HG03439 (cell line): ENCODE measurements at regions not wholly inside any gene's neighbourhood (a gene's known extent, or its start where the extent isn't known, plus 50 kb on each side); places are given as distances from the start of the nearest gene placed in this dataset.
"Not testable (repeated sequence)": the region's sequence is repeated elsewhere in the genome, so short reads cannot be mapped to it uniquely, and the experiment has no call there.

Experiments used
- ATAC-seq: cut with Tn5 transposase; IDR thresholded peaks from one replicate; pipeline ENCODE4 v1.9.1; 2021; ENCODE audit warnings: mild to moderate bottlenecking, moderate library complexity; ENCODE audit not compliant: unreplicated experiment

DNA sequence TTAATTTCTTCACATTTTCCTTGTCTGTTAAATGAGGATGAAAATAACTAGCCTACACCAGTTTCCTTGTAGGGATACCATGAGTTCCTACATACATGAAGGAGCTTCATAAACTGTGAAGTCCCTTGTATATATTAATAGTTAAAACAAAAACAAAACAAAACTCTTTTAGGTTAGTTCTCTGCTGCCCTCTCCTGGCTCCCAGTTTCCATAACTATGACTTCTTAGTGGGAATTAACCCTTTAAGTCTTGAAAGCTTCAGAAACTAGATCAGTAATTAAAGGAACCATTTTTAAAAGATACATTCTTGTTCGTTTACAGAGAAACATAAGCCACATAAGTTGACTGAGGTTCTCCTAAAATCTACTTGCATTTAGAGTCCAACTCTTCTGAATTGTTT, 500.0 kb upstream of the C9orf72 start:
- ATAC-seq, result no peak

DNA sequence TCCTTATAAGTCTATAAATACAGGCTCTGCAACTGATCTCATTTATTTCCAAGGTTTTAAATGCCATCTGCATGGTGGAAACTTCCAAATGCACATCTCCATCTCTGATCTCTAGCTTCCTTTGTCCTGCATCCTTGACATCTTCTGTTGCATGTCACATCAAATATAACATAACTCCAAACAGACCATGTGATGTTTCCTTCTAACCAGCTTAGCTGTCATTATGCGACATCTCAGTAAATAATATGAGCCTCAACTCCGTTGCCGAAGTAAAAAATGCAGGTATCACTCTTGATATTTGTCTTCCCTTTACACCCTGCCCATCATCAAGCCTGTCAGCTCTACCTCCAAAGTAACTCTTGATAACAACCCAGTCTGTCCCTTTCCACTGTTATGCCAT, 506.4 kb upstream of the C9orf72 start:
- ATAC-seq, result no peak

DNA sequence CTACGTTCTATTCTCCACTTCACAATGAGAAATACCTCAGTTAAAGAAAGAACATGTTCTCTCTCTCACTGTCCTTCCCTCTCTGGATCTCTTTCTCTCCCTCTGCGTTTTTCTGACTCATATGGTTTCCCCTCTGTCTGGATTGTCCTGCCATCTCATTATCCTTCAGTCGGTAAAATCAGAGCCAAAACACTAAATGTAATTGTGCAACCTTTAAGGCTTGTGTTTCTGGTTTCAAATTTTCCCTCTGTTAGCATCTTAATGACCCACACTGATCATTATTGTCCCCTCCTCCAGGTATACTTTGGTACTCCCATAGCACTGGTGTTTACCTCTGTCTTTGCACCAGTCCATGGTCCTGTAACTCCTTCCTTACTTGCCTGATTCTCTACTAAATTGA, 509.4 kb upstream of the C9orf72 start:
- no peak for ATAC-seq

DNA sequence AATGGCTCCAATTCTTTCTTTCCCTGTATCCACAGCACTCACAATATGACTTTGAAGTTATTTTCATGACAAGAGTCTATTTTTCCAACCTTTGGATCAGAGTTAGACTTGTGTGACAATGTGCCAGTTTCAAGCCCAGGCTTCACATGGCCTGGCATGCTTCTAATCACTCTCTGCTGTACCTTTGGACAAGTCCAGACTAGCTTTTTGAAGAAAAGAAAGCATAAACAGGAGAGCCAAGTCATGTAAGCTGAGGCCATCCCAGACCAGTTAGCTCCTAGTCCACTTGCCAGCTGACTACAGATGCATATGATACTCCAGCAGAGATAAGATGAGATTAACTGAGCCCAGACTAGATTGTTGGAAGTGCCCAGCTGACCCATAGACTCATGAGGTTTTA, 513.6 kb upstream of the C9orf72 start:
- no peak for ATAC-seq

DNA sequence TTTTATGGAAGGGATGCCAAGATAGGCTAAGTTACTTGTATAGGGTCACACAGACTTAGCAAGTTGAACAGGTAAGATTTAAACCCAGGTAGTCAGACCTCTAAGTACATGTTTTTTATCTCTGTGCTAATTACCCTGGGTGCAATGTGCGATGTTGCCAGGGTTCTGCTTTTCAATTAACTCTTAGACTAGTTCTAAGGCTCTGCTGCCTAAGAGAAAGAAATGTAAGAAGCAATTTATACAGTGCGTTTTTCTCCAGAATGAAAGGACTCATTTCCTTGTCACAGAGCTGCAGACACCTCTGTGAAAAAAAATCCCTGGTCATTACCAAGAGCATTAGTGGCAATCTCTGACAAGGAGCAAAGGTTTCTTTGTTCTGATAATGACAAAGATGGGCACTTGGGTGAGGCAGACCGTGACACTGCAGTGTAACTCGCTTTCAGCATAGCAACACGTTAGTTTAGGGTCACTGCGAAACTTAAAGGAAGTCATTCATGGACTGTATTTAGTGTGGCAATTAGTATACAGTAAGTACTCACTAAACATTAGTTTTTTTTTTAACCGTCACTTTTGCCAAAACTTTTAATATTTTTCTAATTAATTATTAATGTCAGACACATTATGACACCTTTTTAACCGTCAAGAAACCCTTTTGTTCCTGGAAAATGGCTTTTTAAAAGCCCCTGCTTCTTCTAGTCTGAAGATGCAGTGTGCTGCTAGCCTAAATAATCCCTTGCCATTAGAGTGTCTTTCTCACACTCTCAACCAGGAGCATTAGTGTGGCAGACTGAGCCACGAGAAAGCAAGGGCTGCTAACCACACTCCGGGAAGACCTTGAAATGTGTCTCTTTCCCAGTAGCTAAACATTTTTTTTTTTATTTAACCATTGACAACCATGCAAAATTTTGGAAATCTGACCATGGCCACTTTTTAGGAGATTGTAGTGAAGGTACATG, 520.0 kb upstream of the C9orf72 start:
- no peak for ATAC-seq

DNA sequence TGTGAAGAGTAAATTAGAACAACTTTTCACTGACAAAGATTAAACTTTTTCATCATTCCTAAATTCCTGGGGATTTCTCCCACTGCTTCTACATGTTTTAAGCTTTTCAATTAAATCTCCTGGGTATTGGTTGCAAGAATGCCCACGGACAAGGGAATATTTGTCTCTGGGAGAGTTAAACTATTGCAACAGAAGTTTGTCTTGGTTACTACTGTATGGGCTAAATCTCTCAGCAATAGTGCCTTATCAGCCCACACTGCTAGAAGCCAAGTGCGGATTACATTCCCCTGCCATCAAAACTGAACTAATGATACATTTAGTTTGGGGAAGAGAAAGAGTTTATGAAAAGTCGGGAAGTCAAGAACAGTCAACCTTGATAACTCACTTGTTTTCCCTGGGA, 528.2 kb upstream of the C9orf72 start:
- no peak for ATAC-seq

DNA sequence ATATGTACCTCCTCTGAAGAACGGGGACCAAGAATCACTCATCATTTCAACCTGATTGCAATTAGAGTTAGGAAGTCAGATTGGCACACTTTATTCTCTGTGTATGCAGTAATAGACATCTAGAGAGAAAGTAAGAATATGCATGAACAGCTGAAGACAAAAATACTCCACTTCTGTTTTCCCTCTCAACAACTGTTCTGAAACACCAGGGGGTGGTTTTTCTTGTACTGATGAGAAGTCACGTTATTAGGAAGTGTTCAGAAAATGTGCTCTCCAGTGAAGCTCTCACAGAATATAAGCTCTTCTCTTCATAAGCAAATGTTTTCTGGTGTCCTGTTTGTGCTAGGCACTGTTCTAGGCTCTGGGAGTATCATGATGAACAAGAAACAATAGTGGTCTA, 531.7 kb upstream of the C9orf72 start:
- ATAC-seq, result no peak

DNA sequence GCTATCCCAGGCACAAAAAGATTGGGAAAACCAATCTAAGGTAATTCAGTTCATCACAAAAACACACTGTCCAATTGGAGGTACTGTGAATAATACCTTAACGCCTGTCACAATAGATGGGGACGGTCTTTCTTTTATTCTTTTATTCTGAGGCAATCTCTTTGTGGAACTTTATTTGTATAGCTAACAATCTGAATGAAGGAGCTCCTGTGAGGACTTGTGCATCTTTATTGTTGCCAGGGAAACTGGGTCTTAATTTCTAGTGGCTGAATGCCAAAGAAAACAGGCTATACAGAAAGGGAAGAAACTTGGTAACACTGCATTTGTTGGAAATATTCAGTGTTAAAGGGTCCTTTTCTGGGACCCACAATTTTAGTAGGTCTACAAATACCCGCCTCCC, 546.9 kb upstream of the C9orf72 start:
- ATAC-seq, result no peak

DNA sequence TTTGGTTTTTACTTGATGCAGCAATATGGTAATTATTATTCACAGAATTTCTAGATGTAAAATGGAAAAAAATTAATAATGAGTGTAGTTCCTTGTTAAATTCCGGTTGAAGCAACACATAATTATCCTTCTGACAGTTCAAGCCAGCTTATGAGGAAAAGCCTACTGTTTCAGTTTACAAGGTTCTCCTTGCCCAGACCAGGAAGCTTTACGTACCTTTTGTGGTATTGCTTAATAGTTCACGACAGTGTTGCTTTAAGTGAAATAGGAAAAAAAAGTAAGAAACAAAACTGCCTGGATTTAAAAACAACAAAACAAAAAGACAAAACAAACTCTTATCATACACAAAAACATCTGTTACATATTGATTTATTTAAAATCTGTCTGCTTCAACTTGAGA, 547.3 kb upstream of the C9orf72 start:
- no peak for ATAC-seq

DNA sequence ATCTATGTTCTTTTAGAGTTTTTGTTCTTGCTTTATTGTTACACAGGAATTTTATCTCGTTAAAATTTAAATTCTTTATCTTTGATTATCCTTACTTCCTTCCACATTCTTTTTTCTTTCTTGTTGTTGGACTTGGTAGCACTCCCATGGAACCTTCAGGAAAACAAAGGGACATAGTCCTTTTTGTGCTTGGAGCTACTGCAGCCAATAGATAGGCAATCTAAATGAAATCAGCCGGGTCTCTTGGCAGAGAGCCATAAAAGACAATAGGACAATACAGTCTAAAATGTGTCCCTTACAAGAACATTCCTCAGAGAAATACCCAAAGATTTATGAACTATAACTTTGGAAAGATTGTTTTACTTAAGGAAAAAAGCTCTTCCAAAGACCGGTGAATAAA, 548.1 kb upstream of the C9orf72 start:
- ATAC-seq, result no peak

DNA sequence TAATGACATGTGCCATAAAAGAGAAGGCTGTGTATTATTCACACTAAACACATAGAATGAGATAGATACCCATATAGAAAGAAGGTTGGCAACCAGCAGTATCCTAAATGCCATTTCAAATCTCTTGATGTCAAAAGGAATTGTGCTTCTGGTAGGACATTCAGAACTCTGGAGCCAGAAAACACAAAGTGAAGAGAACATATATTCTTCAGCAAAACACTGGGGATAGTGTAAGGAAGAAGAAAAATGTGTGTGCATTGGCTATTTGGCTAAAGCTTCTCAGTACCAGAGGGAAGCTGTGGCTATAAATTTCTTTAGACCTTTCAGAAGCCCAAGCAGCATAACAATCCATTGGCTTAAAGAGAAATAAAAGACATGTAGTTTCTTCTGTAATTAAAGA, 551.6 kb upstream of the C9orf72 start:
- ATAC-seq, result no peak

DNA sequence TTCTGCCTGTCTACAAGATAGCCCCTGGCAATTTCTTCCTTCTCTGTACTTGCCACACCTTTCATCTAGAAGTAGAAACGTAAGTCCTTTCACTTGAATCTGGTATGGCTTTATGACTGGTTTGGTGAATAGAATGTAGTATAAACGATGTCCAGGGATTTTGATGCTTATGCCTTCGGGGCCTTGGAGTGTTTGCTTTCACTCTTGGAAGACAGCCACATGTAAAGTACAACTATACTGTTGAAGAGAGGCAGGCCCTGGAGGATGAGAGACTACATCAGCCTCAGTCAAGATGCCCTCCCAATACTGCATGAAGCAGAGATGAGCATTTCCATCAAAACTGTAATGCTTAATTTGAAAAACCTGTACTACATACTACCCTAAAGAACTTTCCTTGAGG, 553.8 kb upstream of the C9orf72 start:
- ATAC-seq, result no peak

DNA sequence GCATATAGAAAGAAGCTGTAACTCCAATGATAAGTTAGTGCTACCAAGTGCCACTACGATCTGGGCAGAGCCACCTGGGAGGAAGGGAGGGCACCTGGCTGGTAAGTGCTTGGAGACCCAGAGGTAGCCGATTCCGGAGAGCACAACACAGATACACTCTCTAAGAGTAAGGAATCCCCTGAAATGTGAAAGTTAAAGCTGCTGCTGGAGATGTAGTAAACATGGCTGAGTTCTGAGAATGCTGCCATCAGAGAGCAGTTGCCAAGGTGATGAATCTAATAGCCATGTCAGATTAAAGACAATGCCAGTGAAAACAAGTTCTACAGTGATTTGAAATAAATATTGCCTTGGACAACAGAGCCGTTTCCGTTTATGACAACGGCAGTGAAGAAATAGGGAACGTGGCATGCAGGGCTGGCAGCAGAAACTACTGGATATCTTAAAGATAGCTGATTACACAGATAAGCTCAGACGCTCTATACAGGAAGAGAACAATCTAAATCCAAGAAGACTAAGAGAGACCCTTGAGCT, 561.2 kb upstream of the C9orf72 start:
- ATAC-seq, result no peak

DNA sequence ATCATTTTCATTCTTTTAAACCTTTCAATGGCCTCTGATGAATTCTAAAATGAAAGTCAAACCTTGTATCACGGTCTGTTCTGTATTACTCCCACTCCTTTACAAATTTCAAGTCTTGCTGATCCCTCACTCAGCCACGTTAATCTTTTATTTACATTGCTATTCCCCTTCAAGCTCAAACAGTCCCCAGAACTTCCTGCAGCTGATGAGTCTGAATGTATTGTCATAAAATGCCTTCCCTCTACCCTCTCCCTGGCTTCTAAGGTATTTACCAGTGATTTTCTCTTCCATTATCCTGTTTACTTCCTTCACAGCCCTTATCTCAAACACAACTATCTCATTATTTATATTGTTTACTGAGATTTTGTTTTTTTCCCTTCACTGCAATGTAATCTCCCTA, 562.3 kb upstream of the C9orf72 start:
- ATAC-seq, result no peak

DNA sequence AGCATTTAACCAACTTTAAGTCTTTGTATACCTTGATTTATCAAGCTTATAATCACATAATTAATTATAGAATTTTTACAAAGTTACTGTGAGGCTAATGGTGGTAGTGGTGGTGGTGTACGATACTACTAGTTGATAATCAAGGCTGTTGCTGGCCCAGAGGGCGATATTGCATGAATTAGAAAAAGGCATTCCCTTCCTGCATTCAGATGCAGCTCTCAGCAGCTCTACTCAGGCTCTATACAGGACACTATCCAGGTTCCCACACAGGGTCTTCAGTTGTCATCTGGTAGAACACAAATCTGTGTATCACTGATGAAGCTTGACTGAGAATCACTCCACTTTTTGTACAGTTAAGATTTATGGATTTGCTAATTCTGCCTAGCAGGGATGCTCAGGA, 562.8 kb upstream of the C9orf72 start:
- ATAC-seq, result no peak

DNA sequence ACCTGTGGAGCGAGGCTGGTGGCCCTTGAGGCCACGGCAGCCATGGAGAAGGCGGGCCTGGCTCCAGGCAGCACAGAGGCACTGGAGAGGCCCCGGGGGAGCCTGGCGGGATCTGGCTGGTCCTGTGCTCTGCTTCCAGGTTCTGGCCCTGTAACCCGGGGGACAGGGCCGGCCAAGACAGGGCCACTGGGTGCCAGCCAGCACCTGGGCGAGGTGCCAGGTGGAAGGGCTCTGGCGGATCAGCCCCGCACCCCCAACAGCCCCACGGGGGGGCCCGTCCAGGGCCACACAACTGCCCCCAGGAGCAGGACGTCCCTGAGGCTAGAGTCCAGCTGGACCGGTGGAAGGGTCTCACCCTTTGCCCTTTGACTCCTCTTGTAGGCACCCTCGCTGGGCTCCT, 574.1 kb upstream of the C9orf72 start:
- not testable (repeated sequence) for ATAC-seq

DNA sequence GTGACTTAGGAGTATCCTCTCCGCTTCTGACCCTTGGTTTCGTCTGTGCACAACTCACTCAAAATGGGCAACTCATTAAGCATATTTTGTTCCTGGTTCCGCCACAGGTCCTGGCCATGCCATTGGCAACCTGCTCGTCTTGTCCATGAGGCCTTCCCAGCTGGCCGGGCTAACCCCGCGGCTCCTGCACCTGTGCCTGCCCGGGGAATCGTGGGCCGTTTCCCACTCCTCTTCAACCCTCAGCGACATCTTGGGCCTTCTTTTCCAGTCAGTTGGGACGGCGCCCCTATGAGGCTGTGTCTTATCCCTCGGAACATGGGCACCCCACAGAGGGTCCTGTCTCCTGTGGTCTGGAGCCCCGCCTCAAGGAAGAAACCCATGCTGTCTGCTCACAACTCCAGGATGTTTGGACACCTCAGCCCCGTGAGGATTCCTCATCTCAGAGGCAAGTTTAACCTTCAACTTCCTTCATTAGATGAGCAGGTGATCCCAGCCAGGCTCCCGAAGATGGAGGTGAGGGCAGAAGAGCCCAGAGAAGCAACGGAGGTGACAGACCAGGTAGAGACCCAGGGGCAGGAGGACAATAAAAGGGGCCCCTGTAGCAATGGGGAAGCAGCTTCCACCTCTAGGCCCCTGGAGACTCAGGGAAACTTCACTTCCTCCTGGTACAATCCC, 574.8 kb upstream of the C9orf72 start:
- not testable (repeated sequence) for ATAC-seq

DNA sequence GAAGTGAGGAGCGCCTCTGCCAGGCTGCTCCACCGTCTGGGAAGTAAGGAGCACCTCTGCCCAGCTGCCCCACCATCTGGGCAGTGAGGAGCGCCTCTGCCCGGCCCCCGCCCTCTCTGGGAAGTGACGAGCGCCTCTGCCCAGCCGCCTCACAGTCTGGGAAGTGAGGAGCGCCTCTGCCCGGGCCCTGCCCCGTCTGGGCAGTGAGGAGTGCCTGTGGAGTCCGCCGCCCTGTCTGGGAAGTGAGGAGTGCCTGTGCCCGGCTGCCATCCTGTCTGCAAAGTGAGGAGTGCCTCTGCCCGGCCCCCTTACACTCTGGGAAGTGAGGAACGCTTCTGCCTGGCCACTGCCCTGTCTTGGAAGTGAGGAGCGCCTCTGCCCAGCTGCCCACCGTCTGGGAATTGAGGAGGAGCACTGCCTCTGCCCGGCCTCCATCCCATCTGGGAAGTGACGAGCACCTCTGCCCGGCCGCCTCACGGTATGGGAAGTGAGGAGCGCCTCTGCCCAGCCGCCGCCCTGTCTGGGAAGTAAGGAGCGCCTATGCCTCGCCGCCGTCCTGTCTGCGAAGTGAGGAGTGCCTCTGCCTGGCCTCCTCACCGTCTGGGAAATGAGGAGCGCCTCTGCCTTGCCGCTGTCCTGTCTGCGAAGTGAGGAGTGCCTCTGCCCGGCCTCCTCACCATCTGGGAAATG, 576.2 kb upstream of the C9orf72 start:
- not testable (repeated sequence) for ATAC-seq

DNA sequence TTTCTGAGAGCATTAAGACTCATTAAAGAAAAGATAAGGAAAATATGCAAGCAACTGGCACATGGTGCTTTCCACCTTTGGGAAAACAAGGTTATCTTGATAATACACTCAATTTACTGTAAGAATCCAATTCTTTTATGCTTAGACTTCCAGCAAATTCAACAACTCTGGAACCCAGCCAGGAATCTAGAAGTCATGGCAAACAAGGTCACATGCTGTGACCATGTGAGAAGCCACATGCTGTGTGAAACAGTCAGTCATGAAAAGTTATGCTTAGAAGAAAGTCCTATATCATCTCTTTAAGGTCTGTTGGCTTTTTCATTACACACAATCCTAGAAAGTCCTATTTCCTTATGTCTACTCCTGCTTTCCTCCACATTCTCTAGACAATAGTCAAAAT, 581.8 kb upstream of the C9orf72 start:
- ATAC-seq, result no peak

DNA sequence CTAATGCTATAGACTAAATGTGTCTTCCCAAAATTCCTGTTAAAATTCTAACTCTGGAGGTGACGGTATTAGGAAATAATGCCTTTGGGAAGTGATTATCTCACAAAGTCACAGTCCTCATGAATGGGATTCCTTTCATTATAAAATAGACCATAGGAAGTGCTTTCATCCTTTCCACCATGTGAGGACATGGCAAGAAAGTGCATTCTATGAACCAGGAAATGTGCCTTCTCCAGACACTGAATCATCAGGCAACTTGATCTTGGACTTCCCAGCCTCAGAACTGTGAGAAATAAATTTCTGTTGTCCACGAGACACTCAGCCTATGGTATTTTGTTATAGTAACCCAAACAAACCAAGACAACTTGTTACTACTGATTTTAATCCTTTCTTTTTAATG, 582.4 kb upstream of the C9orf72 start:
- no peak for ATAC-seq

DNA sequence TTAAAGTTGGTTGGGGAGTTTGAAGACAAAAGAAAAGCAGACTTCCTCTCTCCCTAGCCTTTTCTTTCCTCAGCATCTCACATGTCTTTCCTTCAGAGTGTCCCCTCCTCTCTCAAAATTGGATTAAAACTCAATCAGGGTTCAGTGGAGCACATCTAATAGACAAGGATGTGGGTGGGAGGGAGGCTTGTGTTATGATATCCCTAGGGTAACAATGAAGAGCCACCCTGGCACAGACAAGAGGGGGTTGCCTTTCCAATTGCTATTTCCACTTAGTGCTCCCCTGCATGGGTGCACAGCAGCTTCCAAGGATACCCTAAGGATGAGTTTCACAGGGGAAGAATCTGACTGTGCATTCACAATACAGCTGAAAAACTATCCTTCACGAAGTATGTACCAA, 585.2 kb upstream of the C9orf72 start:
- no peak for ATAC-seq

DNA sequence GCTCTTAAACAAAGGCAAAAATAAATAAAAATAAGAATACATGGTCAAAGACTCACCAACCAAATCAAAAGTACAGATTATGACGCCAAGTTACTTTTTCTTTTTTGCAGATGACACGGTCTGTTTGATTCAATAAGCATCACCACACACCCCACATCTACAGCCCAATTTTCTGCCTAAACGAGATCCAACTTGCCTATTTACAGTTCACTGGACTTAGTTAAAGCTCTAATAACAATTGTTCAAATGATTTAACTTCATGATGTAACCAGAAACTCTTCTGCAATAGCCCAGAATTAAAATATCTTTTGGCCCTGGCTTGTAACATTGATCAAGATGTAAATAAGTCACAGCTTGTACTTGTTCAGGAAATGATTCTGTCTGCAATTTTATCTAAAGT, 590.3 kb upstream of the C9orf72 start:
- no peak for ATAC-seq
